DND-41 (cell line): ENCODE measurements at regions not wholly inside any gene's neighbourhood (a gene's known extent, or its start where the extent isn't known, plus 50 kb on each side); places are given as distances from the start of the nearest gene placed in this dataset.

Experiments used
- EZH2 ChIP-seq: IDR thresholded peaks from 3 replicates; pipeline ENCODE4 v1.6.1; 2012; ENCODE audit warnings: borderline replicate concordance, low read depth, mild to moderate bottlenecking, moderate library complexity, low read length, inconsistent platforms; ENCODE audit not compliant: severe bottlenecking
- TF ChIP-seq, protein P1 (sequence below): IDR thresholded peaks from 2 replicates; pipeline ENCODE4 v1.5.1; 2012; ENCODE audit warnings: borderline replicate concordance, low read length, moderate library complexity, mild to moderate bottlenecking; ENCODE audit not compliant: poor library complexity, severe bottlenecking; ENCODE audit errors: extremely low read depth

DNA sequence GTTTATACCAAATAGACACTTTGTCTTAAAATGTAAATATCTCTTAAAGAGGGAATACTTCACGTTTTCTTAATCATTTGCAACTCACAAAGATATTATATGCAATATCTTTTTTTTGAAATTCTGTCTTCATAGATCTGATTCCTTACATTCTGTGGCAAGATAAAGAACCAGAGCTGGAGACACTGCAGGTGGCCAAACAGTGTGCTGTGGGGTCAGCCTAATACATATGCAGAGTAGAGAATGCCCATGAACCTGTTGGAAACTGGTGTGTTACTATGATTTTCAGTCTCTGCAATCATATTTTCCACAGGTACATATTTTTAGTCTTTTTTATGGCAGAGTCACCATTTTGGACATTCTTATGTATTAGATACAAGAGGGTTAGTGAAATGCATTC lies 229.6 kb upstream of the CHST9 start:
- TF ChIP-seq, protein P1, sequence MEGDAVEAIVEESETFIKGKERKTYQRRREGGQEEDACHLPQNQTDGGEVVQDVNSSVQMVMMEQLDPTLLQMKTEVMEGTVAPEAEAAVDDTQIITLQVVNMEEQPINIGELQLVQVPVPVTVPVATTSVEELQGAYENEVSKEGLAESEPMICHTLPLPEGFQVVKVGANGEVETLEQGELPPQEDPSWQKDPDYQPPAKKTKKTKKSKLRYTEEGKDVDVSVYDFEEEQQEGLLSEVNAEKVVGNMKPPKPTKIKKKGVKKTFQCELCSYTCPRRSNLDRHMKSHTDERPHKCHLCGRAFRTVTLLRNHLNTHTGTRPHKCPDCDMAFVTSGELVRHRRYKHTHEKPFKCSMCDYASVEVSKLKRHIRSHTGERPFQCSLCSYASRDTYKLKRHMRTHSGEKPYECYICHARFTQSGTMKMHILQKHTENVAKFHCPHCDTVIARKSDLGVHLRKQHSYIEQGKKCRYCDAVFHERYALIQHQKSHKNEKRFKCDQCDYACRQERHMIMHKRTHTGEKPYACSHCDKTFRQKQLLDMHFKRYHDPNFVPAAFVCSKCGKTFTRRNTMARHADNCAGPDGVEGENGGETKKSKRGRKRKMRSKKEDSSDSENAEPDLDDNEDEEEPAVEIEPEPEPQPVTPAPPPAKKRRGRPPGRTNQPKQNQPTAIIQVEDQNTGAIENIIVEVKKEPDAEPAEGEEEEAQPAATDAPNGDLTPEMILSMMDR = no peak
- TF ChIP-seq EZH2 = no peak
